ENCODE measurements at regions not wholly inside any gene's neighbourhood (a gene's known extent, or its start where the extent isn't known, plus 50 kb on each side); places are given as distances from the start of the nearest gene placed in this dataset.

- TF ChIP-seq, protein P1, sequence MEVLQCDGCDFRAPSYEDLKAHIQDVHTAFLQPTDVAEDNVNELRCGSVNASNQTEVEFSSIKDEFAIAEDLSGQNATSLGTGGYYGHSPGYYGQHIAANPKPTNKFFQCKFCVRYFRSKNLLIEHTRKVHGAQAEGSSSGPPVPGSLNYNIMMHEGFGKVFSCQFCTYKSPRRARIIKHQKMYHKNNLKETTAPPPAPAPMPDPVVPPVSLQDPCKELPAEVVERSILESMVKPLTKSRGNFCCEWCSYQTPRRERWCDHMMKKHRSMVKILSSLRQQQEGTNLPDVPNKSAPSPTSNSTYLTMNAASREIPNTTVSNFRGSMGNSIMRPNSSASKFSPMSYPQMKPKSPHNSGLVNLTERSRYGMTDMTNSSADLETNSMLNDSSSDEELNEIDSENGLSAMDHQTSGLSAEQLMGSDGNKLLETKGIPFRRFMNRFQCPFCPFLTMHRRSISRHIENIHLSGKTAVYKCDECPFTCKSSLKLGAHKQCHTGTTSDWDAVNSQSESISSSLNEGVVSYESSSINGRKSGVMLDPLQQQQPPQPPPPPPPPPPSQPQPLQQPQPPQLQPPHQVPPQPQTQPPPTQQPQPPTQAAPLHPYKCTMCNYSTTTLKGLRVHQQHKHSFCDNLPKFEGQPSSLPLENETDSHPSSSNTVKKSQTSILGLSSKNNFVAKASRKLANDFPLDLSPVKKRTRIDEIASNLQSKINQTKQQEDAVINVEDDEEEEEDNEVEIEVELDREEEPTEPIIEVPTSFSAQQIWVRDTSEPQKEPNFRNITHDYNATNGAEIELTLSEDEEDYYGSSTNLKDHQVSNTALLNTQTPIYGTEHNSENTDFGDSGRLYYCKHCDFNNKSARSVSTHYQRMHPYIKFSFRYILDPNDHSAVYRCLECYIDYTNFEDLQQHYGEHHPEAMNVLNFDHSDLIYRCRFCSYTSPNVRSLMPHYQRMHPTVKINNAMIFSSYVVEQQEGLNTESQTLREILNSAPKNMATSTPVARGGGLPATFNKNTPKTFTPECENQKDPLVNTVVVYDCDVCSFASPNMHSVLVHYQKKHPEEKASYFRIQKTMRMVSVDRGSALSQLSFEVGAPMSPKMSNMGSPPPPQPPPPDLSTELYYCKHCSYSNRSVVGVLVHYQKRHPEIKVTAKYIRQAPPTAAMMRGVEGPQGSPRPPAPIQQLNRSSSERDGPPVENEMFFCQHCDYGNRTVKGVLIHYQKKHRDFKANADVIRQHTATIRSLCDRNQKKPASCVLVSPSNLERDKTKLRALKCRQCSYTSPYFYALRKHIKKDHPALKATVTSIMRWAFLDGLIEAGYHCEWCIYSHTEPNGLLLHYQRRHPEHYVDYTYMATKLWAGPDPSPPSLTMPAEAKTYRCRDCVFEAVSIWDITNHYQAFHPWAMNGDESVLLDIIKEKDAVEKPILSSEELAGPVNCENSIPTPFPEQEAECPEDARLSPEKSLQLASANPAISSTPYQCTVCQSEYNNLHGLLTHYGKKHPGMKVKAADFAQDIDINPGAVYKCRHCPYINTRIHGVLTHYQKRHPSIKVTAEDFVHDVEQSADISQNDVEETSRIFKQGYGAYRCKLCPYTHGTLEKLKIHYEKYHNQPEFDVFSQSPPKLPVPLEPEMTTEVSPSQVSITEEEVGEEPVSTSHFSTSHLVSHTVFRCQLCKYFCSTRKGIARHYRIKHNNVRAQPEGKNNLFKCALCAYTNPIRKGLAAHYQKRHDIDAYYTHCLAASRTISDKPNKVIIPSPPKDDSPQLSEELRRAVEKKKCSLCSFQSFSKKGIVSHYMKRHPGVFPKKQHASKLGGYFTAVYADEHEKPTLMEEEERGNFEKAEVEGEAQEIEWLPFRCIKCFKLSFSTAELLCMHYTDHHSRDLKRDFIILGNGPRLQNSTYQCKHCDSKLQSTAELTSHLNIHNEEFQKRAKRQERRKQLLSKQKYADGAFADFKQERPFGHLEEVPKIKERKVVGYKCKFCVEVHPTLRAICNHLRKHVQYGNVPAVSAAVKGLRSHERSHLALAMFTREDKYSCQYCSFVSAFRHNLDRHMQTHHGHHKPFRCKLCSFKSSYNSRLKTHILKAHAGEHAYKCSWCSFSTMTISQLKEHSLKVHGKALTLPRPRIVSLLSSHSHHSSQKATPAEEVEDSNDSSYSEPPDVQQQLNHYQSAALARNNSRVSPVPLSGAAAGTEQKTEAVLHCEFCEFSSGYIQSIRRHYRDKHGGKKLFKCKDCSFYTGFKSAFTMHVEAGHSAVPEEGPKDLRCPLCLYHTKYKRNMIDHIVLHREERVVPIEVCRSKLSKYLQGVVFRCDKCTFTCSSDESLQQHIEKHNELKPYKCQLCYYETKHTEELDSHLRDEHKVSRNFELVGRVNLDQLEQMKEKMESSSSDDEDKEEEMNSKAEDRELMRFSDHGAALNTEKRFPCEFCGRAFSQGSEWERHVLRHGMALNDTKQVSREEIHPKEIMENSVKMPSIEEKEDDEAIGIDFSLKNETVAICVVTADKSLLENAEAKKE (CRISPR knock-in tag; IDR thresholded peaks at IDR 0.05): no peak
Observed at GRCh38 chr14:53360829-53361228, 207.7 kb upstream of the DDHD1 start (continued).

GRCh38 chr14:53358166-53358565 is 205.0 kb upstream of the DDHD1 start:
- Histone ChIP-seq H3K4me1 (ENCODE audit: insufficient read depth) (peaks cover 19% of the 10 kb centered on the region), H3K27ac (ENCODE audit: low read depth) (no peak overlapping the region), H3K27me3 (ENCODE audit: insufficient read depth) (no peaks in the 10 kb centered on the region), H4K20me1 (replicated peaks; ENCODE audit: insufficient read depth) (no peaks in the 10 kb centered on the region), H3K36me3 (ENCODE audit: insufficient read depth) (no peaks in the 10 kb centered on the region), H3K4me3 (no peak overlapping the region), H2AFZ (no peak overlapping the region), H3K9me2 (ENCODE audit: insufficient read depth) (peaks cover 17% of the 10 kb centered on the region), H3K4me2 (no peak overlapping the region), H3K79me2 (replicated peaks; ENCODE audit: insufficient read depth) (no peaks in the 10 kb centered on the region), H3F3A (replicated peaks; ENCODE audit: low read depth) (no peaks in the 10 kb centered on the region; the same call in 1 of the 2 replicates)
- DNase-seq (ENCODE audit: low spot score) (no peak), ATAC-seq (no peak)
- Mint-ChIP-seq H3K27ac (no peak overlapping the region), H3K4me3 (no peak overlapping the region), H3K4me1 (peaks cover 32% of the 10 kb centered on the region), H3K27me3 (ENCODE audit: insufficient read depth, low read depth, poor library complexity) (peaks cover 3% of the 10 kb centered on the region), H3K9me3 (peaks cover 19% of the 10 kb centered on the region), H3K36me3 (ENCODE audit: low read depth) (peaks cover 28% of the 10 kb centered on the region)
- TF ChIP-seq POLR2AphosphoS5 (IDR thresholded peaks at IDR 0.05; ENCODE audit: low read depth): no peak
- TF ChIP-seq EZH2 (IDR thresholded peaks at IDR 0.05; ENCODE audit: low read depth, unreplicated experiment): no peak
- TF ChIP-seq ZNF114 (CRISPR knock-in tag; IDR thresholded peaks at IDR 0.05): no peak
- no peak for TF ChIP-seq STAT1 (IDR thresholded peaks at IDR 0.05; ENCODE audit: unreplicated experiment)
- TF ChIP-seq ETS1 (IDR thresholded peaks at IDR 0.05): no peak
- TF ChIP-seq ZNF331 (CRISPR knock-in tag; IDR thresholded peaks at IDR 0.05; ENCODE audit: low read depth): no peak
- TF ChIP-seq NANOG (IDR thresholded peaks at IDR 0.05; ENCODE audit: borderline replicate concordance): no peak
- TF ChIP-seq CREB1 (CRISPR knock-in tag; IDR thresholded peaks at IDR 0.05; ENCODE audit: low read depth): no peak
- TF ChIP-seq, protein P2, sequence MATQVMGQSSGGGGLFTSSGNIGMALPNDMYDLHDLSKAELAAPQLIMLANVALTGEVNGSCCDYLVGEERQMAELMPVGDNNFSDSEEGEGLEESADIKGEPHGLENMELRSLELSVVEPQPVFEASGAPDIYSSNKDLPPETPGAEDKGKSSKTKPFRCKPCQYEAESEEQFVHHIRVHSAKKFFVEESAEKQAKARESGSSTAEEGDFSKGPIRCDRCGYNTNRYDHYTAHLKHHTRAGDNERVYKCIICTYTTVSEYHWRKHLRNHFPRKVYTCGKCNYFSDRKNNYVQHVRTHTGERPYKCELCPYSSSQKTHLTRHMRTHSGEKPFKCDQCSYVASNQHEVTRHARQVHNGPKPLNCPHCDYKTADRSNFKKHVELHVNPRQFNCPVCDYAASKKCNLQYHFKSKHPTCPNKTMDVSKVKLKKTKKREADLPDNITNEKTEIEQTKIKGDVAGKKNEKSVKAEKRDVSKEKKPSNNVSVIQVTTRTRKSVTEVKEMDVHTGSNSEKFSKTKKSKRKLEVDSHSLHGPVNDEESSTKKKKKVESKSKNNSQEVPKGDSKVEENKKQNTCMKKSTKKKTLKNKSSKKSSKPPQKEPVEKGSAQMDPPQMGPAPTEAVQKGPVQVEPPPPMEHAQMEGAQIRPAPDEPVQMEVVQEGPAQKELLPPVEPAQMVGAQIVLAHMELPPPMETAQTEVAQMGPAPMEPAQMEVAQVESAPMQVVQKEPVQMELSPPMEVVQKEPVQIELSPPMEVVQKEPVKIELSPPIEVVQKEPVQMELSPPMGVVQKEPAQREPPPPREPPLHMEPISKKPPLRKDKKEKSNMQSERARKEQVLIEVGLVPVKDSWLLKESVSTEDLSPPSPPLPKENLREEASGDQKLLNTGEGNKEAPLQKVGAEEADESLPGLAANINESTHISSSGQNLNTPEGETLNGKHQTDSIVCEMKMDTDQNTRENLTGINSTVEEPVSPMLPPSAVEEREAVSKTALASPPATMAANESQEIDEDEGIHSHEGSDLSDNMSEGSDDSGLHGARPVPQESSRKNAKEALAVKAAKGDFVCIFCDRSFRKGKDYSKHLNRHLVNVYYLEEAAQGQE (IDR thresholded peaks at IDR 0.05; ENCODE audit: unreplicated experiment): no peak
- TF ChIP-seq JUNB (IDR thresholded peaks at IDR 0.05; ENCODE audit: unreplicated experiment): no peak

Data from GM23338 (cell line).